ENCODE measurements at regions not wholly inside any gene's neighbourhood (a gene's known extent, or its start where the extent isn't known, plus 50 kb on each side); places are given as distances from the start of the nearest gene placed in this dataset.

GRCh38 chr20:19120569-19120968, 91.9 kb upstream of the SLC24A3 start:
- TF ChIP-seq CTCF (IDR thresholded peaks at IDR 0.05; ENCODE audit: poor library complexity, severe bottlenecking) = no peak
- no peak for TF ChIP-seq POLR2AphosphoS5 (IDR thresholded peaks at IDR 0.05)
- TF ChIP-seq EZH2 (IDR thresholded peaks at IDR 0.05; ENCODE audit: borderline replicate concordance, insufficient read depth, low read length, poor library complexity, severe bottlenecking) = no peak
- no peak for TF ChIP-seq SMC3 (conservative IDR thresholded peaks at IDR 0.05; ENCODE audit: poor library complexity)
- no peak for TF ChIP-seq RAD21 (conservative IDR thresholded peaks at IDR 0.05)
- TF ChIP-seq EP300 (conservative IDR thresholded peaks at IDR 0.05; ENCODE audit: poor library complexity, severe bottlenecking) = no peak
- TF ChIP-seq TAF1 (IDR thresholded peaks at IDR 0.05; ENCODE audit: low read depth) = no peak
- TF ChIP-seq MXI1 (conservative IDR thresholded peaks at IDR 0.05; ENCODE audit: poor library complexity, severe bottlenecking) = no peak

Data from neural cell (in vitro differentiated cells).